Endothelial cell of umbilical vein (primary cell): ENCODE measurements at regions not wholly inside any gene's neighbourhood (a gene's known extent, or its start where the extent isn't known, plus 50 kb on each side); places are given as distances from the start of the nearest gene placed in this dataset.
"Not testable (repeated sequence)": the region's sequence is repeated elsewhere in the genome, so short reads cannot be mapped to it uniquely, and the experiment has no call there.

Experiments used
- BruUV-seq: library from RNA; stranded (reverse); fragments of 400-500 nt; replicated peaks from 2 replicates; lab custom pipeline; 2021; lab: Mats Ljungman, UMichigan
- CTCF ChIA-PET: fragments of 300-600, 350-600 bp; sonication (Branson Sonifier 250); formaldehyde crosslinking; loops from one replicate; lab custom pipeline; 2021; ENCODE audit warnings: antibody characterized with exemption, inconsistent platforms; lab: Charles Lee
- POLR2A ChIA-PET: fragments of 300-600, 350-600 bp; sonication (Branson Sonifier 250); formaldehyde crosslinking; loops from one replicate; lab custom pipeline; 2021; ENCODE audit warnings: antibody characterized with exemption, inconsistent platforms; lab: Charles Lee
- DNase-seq: peaks from one replicate; pipeline ENCODE4 v3.0.0-alpha.2; 2011; ENCODE audit warnings: low read depth, low spot score
- FAIRE-seq: peaks from 2 replicates; lab custom pipeline; 2011; peaks lifted over from hg19 to GRCh38; lab: Jason Lieb, UNC
- H2AFZ ChIP-seq: 2 replicates; pipeline ENCODE4 v1.6.0; 2012; ENCODE audit warnings: low read depth, low read length, control low read depth, inconsistent platforms
- H3K27ac ChIP-seq: 2 replicates; pipeline ENCODE4 v1.5.1; 2011; ENCODE audit warnings: low read depth, mild to moderate bottlenecking, control low read depth, low read length, moderate library complexity; ENCODE audit not compliant: insufficient read depth
- H3K27me3 ChIP-seq, 2 experiments: 2 replicates each; pipeline versions ENCODE4 v1.6.0 to v1.6.1; 2011; ENCODE audit warnings: low read length in 2 of 2, mixed read lengths in 1 of 2; ENCODE audit not compliant: control insufficient read depth in 2 of 2, insufficient read depth in 2 of 2
- H3K36me3 ChIP-seq, 2 experiments: 2 replicates in 1 of 2; 3 replicates in 1 of 2; pipeline ENCODE4 v1.5.1; 2011; ENCODE audit warnings: low read length in 2 of 2, mild to moderate bottlenecking in 1 of 2, moderate library complexity in 1 of 2; ENCODE audit not compliant: control insufficient read depth in 2 of 2, insufficient read depth in 2 of 2; ENCODE audit errors: extremely low read depth in 1 of 2
- H3K4me1 ChIP-seq: 3 replicates; pipeline ENCODE4 v1.5.1; 2011; ENCODE audit warnings: mild to moderate bottlenecking, low read length; ENCODE audit not compliant: control insufficient read depth, insufficient read depth; ENCODE audit errors: extremely low read depth
- H3K4me2 ChIP-seq: 2 replicates; pipeline ENCODE4 v1.6.1; 2011; ENCODE audit warnings: low read length, control low read depth, mixed read lengths; ENCODE audit not compliant: insufficient read depth
- H3K4me3 ChIP-seq, 3 experiments: fragments of 200-600 bp in 1 of 3; sonication (generic), shearing (Covaris generic) in 1 of 3; replicated peaks in 1 of 3; 2 replicates each; pipeline ENCODE4 v1.5.1; 2011 to 2016; ENCODE audit warnings: control low read depth in 3 of 3, low read length in 3 of 3, mild to moderate bottlenecking in 2 of 3, inconsistent platforms in 1 of 3, low read depth in 1 of 3, moderate library complexity in 1 of 3; ENCODE audit not compliant: insufficient read depth in 1 of 3
- H3K79me2 ChIP-seq: 2 replicates; pipeline ENCODE4 v1.6.0; 2012; ENCODE audit warnings: low read length, inconsistent platforms; ENCODE audit not compliant: control insufficient read depth, insufficient read depth
- H3K9ac ChIP-seq: replicated peaks from 2 replicates; pipeline ENCODE3; 2011; ENCODE audit warnings: low read length, control low read depth; ENCODE audit not compliant: insufficient read depth; ENCODE audit errors: extremely low read depth
- H3K9me1 ChIP-seq: replicated peaks from 3 replicates; pipeline ENCODE4 v1.6.0; 2011; ENCODE audit warnings: mild to moderate bottlenecking, low read length; ENCODE audit not compliant: control insufficient read depth, insufficient read depth; ENCODE audit errors: extremely low read depth
- H3K9me3 ChIP-seq: replicated peaks from 2 replicates; pipeline ENCODE4 v1.5.1; 2012; ENCODE audit warnings: low read length, inconsistent platforms; ENCODE audit not compliant: control insufficient read depth, insufficient read depth
- H4K20me1 ChIP-seq: replicated peaks from 2 replicates; pipeline ENCODE3; 2011; ENCODE audit warnings: mild to moderate bottlenecking, low read length; ENCODE audit not compliant: control insufficient read depth, insufficient read depth; ENCODE audit errors: extremely low read depth
- EZH2 ChIP-seq: IDR thresholded peaks from 2 replicates; pipeline ENCODE4 v1.6.1; 2012; ENCODE audit warnings: borderline replicate concordance, low read depth, mild to moderate bottlenecking, moderate library complexity, low read length, inconsistent platforms; ENCODE audit not compliant: severe bottlenecking
- FOS ChIP-seq: IDR thresholded peaks from 2 replicates; pipeline ENCODE4 v1.6.1; 2011; ENCODE audit warnings: mild to moderate bottlenecking, low read length, moderate library complexity, borderline replicate concordance; ENCODE audit not compliant: insufficient read depth
- JUN ChIP-seq: IDR thresholded peaks from 2 replicates; pipeline ENCODE4 v1.6.1; 2011; ENCODE audit warnings: borderline replicate concordance, low read depth; ENCODE audit not compliant: insufficient read length, insufficient read depth
- MYC ChIP-seq: IDR thresholded peaks from one replicate; pipeline ENCODE4 v1.6.1; 2011; ENCODE audit warnings: mild to moderate bottlenecking, low read depth, low read length
- POLR2A ChIP-seq: IDR thresholded peaks from 2 replicates; pipeline ENCODE4 v1.6.1; 2012; ENCODE audit warnings: low read depth, mild to moderate bottlenecking, control low read depth, low read length
- POLR2AphosphoS5 ChIP-seq: IDR thresholded peaks from 2 replicates; pipeline ENCODE4 v1.6.1; 2012; ENCODE audit warnings: low read depth, mild to moderate bottlenecking, control low read depth, low read length, moderate library complexity; ENCODE audit not compliant: insufficient read depth
- dilution Hi-C: fragments of 300-500 bp; cut with MboI; formaldehyde crosslinking; loops from one replicate; pipeline ENCODE4 v1.15.0; 2019; ENCODE audit warnings: low sequenced_read_pairs; ENCODE audit not compliant: extremely low pct_ligation_motif_present
- intact Hi-C: fragments of 100-400 bp; cut with micrococcal nuclease; formaldehyde crosslinking; loops from one replicate; pipeline ENCODE4 v1.10.0; 2022
- TF ChIP-seq, protein P1 (sequence below), 2 donors: IDR thresholded peaks; 1 replicate in 1 of 2; 2 replicates in 1 of 2; pipeline ENCODE4 v1.5.1; 2011; ENCODE audit warnings: low read length in 2 of 2, mild to moderate bottlenecking in 2 of 2, moderate library complexity in 2 of 2, control low read depth in 1 of 2, inconsistent platforms in 1 of 2, low read depth in 1 of 2; ENCODE audit not compliant: insufficient read depth in 1 of 2; ENCODE audit errors: extremely low read depth in 1 of 2

GRCh38 chr6:101150226-101150625 lies 243.3 kb upstream of the GRIK2 start:
- no peaks in the 10 kb centered on the region for H3K9me1 ChIP-seq
- H2AFZ ChIP-seq = no peak overlapping the region
- H3K4me3 ChIP-seq = no peak overlapping the region
- TF ChIP-seq POLR2A (no peak), POLR2AphosphoS5 (no peak), JUN (no peak), EZH2 (no peak), MYC (no peak), FOS (no peak)
- TF ChIP-seq, protein P1, sequence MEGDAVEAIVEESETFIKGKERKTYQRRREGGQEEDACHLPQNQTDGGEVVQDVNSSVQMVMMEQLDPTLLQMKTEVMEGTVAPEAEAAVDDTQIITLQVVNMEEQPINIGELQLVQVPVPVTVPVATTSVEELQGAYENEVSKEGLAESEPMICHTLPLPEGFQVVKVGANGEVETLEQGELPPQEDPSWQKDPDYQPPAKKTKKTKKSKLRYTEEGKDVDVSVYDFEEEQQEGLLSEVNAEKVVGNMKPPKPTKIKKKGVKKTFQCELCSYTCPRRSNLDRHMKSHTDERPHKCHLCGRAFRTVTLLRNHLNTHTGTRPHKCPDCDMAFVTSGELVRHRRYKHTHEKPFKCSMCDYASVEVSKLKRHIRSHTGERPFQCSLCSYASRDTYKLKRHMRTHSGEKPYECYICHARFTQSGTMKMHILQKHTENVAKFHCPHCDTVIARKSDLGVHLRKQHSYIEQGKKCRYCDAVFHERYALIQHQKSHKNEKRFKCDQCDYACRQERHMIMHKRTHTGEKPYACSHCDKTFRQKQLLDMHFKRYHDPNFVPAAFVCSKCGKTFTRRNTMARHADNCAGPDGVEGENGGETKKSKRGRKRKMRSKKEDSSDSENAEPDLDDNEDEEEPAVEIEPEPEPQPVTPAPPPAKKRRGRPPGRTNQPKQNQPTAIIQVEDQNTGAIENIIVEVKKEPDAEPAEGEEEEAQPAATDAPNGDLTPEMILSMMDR (IDR thresholded peaks at IDR 0.05; ENCODE audit: extremely low read depth in 1 of 2, insufficient read depth in 1 of 2, low read depth in 1 of 2, low read length in 2 of 2) = no peak
- dilution Hi-C loops = no loop called here
- H3K4me2 ChIP-seq = no peak overlapping the region
- ChIA-PET CTCF (no interaction called here), POLR2A (no interaction called here)
- H3K9me3 ChIP-seq = peaks cover 1% of the 10 kb centered on the region
- H3K27me3 ChIP-seq = no peaks in the 10 kb centered on the region
- no peaks in the 10 kb centered on the region for H3K4me1 ChIP-seq
- DNase-seq (no peak), FAIRE-seq (no peak)
- no peak overlapping the region for H3K27ac ChIP-seq
- BruUV-seq = no TSS peak
- no peaks in the 10 kb centered on the region for H3K79me2 ChIP-seq
- no peaks in the 10 kb centered on the region for H3K36me3 ChIP-seq
- no peaks in the 10 kb centered on the region for H4K20me1 ChIP-seq
- intact Hi-C loops = no loop called here
- no peak overlapping the region for H3K9ac ChIP-seq

- H4K20me1 ChIP-seq, H3K9me1 ChIP-seq, H3K9ac ChIP-seq, BruUV-seq, H3K9me3 ChIP-seq, H3K4me2 ChIP-seq, intact Hi-C loops, H2AFZ ChIP-seq, dilution Hi-C loops, CTCF ChIA-PET, POLR2A ChIA-PET, DNase-seq, H3K36me3 ChIP-seq, H3K27me3 ChIP-seq, H3K27ac ChIP-seq, H3K79me2 ChIP-seq, FAIRE-seq, H3K4me1 ChIP-seq, H3K4me3 ChIP-seq: not testable (repeated sequence)
Measured at GRCh38 chr6:101157638-101158037, 235.9 kb upstream of the GRIK2 start.
